Epithelial cell of proximal tubule (primary cell): ENCODE measurements at regions not wholly inside any gene's neighbourhood (a gene's known extent, or its start where the extent isn't known, plus 50 kb on each side); places are given as distances from the start of the nearest gene placed in this dataset.
"Not testable (repeated sequence)": the region's sequence is repeated elsewhere in the genome, so short reads cannot be mapped to it uniquely, and the experiment has no call there.

Experiments
- DNase-seq: peaks from one replicate; pipeline ENCODE4 v3.0.0-alpha.2; 2011; ENCODE audit warnings: low read depth
- H3K4me3 ChIP-seq: 2 replicates; pipeline ENCODE4 v1.5.1; 2011; ENCODE audit warnings: low read depth, mild to moderate bottlenecking, low read length
- CTCF ChIP-seq: conservative IDR thresholded peaks from 2 replicates; pipeline ENCODE4 v1.5.1; 2012; ENCODE audit warnings: low read depth, mild to moderate bottlenecking, low read length

GRCh38 chr10:62597226-62597625, 207.3 kb upstream of the ADO start:
- no peak overlapping the region for H3K4me3 ChIP-seq
- no peak for DNase-seq
- no peak for TF ChIP-seq CTCF

- no peak for TF ChIP-seq CTCF
- no peak for DNase-seq
- H3K4me3 ChIP-seq = no peak overlapping the region
Observed at GRCh38 chr10:62599161-62599560, 205.4 kb upstream of the ADO start.

DNA sequence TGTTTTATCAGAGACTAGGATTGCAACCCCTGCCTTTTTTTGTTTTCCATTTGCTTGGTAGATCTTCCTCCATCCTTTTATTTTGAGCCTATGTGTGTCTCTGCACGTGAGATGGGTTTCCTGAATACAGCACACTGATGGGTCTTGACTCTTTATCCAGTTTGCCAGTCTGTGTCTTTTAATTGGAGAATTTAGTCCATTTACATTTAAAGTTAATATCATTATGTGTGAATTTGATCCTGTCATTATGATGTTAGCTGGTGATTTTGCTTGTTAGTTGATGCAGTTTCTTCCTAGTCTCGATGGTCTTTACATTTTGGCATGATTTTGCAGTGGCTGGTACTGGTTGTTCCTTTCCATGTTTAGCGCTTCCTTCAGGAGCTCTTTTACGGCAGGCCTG, 198.0 kb upstream of the ADO start:
- not testable (repeated sequence) for DNase-seq, H3K4me3 ChIP-seq

DNA sequence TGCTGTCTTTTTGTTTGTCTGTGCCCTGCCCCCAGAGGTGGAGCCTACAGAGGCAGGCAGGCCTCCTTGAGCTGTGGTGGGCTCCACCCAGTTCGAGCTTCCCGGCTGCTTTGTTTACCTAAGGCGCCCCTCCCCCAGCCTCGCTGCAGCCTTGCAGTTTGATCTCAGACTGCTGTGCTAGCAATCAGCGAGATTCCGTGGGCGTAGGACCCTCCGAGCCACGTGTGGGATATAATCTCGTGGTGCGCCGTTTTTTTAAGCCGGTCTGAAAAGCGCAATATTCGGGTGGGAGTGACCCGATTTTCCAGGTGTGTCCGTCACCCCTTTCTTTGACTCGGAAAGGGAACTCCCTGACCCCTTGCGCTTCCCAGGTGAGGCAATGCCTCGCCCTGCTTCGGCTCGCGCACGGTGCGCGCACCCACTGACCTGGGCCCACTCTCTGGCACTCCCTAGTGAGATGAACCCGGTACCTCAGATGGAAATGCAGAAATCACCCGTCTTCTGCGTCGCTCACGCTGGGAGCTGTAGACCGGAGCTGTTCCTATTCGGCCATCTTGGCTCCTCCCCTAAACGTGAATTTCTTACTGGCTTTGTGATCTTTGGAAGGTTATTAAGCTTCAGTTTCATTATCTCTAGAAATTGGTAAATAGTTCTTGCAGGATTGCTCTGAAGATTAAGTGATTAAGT, 196.2 kb upstream of the ADO start:
- not testable (repeated sequence) for H3K4me3 ChIP-seq, DNase-seq

DNA sequence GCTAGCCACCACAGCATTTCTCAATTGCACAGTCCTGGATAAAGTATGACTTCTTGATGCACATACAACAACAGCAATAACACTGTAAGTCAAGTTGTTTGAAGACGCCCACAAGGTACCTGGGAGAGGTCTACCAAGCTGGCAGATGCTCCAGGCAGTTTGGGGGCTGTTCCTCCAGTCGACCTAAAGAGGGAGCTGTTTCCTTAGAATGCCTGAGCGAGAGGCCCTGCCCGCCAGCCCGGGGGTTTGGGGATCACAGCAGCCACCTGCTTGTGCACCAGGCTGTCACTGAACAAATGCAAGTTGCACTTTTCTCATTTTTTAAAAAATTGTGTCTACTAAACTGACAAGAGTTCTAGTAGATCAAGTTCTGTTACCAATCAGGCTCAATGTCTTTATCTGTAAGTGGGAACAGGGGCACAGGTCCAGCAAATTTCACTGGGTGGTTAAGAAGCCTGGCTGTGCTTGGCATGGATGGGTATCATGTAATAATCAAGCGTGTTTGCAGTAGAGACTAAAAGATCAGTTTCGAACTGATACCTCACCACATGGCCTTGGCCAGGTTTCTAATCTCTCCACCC, 193.8 kb upstream of the ADO start:
- no peak overlapping the region for H3K4me3 ChIP-seq
- no peak for DNase-seq
- TF ChIP-seq CTCF = peak; percentile 95

DNA sequence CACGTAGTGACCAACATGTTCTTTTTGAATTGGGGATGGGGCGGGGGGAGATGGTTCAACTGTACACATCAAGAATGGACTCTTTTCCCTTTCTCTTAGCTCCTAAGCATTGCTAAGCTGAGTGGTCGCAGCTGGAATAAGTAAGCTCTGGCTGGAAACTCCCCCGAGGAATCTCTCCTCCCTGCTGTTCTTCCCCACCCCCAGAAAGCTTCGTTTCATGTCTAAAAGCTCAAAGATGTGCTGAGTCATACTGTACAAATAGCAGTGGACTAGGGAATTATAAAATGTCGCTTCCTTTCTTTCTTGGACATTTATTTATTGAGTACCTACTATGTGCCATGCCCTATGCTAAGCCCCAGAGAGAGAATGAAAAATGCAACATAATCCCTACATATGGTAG, 191.1 kb upstream of the ADO start:
- DNase-seq = no peak

GRCh38 chr10:62613859-62614258, 190.7 kb upstream of the ADO start:
- H3K4me3 ChIP-seq = no peak overlapping the region
- TF ChIP-seq CTCF = no peak
- no peak for DNase-seq

More for the DNA sequence above, 191.1 kb upstream of the ADO start:
- no peak for TF ChIP-seq CTCF
- no peak overlapping the region for H3K4me3 ChIP-seq

- no peak for TF ChIP-seq CTCF
- DNase-seq = no peak
Observed at GRCh38 chr10:62614389-62615157, 189.9 kb upstream of the ADO start.

More at GRCh38 chr10:62614389-62615157, 189.9 kb upstream of the ADO start:
- H3K4me3 ChIP-seq = no peak overlapping the region
